IMR-90 (cell line): ENCODE measurements at regions not wholly inside any gene's neighbourhood (a gene's known extent, or its start where the extent isn't known, plus 50 kb on each side); places are given as distances from the start of the nearest gene placed in this dataset.

ENCODE experiments used
- ATAC-seq: fragments of 200-7000 bp; cut with Tn5 transposase; 2 replicates; pipeline ENCODE4 v1.9.1; 2020; ENCODE audit warnings: low read depth, mild to moderate bottlenecking, moderate library complexity
- BruUV-seq: library from RNA; stranded (reverse); fragments of 400-500 nt; replicated peaks from 2 replicates; lab custom pipeline; 2021; lab: Mats Ljungman, UMichigan
- CTCF ChIA-PET: fragments of 300-600 bp; formaldehyde crosslinking; extraction: SDS; loops from one replicate; lab custom pipeline; 2021; ENCODE audit warnings: antibody characterized with exemption; lab: Yijun Ruan, JAX
- POLR2A ChIA-PET: fragments of 300-600 bp; sonication (Branson Sonifier 250); formaldehyde crosslinking; loops from one replicate; lab custom pipeline; 2022; ENCODE audit warnings: antibody characterized with exemption; ENCODE audit not compliant: unreplicated experiment; lab: Charles Lee
- DNase-seq: peaks from one replicate; pipeline ENCODE4 v3.0.0; 2013
- H2AFZ ChIP-seq: replicated peaks from 2 replicates; pipeline ENCODE3; 2013; ENCODE audit warnings: low read length, mild to moderate bottlenecking; ENCODE audit not compliant: poor library complexity
- H2AK5ac ChIP-seq: 2 replicates; pipeline ENCODE4 v1.6.1; 2013; ENCODE audit warnings: low read depth, low read length, inconsistent platforms
- H2AK9ac ChIP-seq: replicated peaks from 2 replicates; pipeline ENCODE3; 2013; ENCODE audit warnings: mild to moderate bottlenecking, low read depth, low read length, moderate library complexity; ENCODE audit not compliant: poor library complexity
- H2BK120ac ChIP-seq: 2 replicates; pipeline ENCODE4 v1.6.1; 2013; ENCODE audit warnings: low read depth, low read length, inconsistent platforms
- H2BK15ac ChIP-seq: 3 replicates; pipeline ENCODE4 v1.6.1; 2013; ENCODE audit warnings: low read depth, low read length, inconsistent platforms
- H2BK20ac ChIP-seq: 2 replicates; pipeline ENCODE4 v1.6.1; 2013; ENCODE audit warnings: low read depth, mild to moderate bottlenecking, inconsistent platforms, low read length, moderate library complexity
- H2BK5ac ChIP-seq: 2 replicates; pipeline ENCODE4 v1.6.1; 2013; ENCODE audit warnings: mild to moderate bottlenecking, low read depth, low read length, inconsistent platforms; ENCODE audit not compliant: poor library complexity, severe bottlenecking
- H3K14ac ChIP-seq: replicated peaks from 2 replicates; pipeline ENCODE4 v1.6.1; 2013; ENCODE audit warnings: low read depth, low read length, inconsistent platforms
- H3K18ac ChIP-seq: 2 replicates; pipeline ENCODE4 v1.6.1; 2013; ENCODE audit warnings: low read depth, low read length, control low read depth
- H3K23ac ChIP-seq: 2 replicates; pipeline ENCODE4 v1.6.1; 2013; ENCODE audit warnings: low read depth, low read length, inconsistent platforms
- H3K27ac ChIP-seq: 2 replicates; pipeline ENCODE4 v1.5.1; 2013; ENCODE audit warnings: mild to moderate bottlenecking, control low read depth, low read length; ENCODE audit not compliant: insufficient read depth
- H3K27me3 ChIP-seq: 2 replicates; pipeline ENCODE4 v1.6.1; 2013; ENCODE audit warnings: low read length; ENCODE audit not compliant: control insufficient read depth, insufficient read depth
- H3K36me3 ChIP-seq: 2 replicates; pipeline ENCODE4 v1.6.1; 2013; ENCODE audit warnings: low read length, mixed read lengths; ENCODE audit not compliant: control insufficient read depth, insufficient read depth
- H3K4ac ChIP-seq: 2 replicates; pipeline ENCODE4 v1.6.1; 2013; ENCODE audit warnings: low read depth, low read length, inconsistent platforms
- H3K4me1 ChIP-seq: 2 replicates; pipeline ENCODE4 v1.6.1; 2013; ENCODE audit warnings: low read length, mixed read lengths; ENCODE audit not compliant: control insufficient read depth, insufficient read depth
- H3K4me2 ChIP-seq: 2 replicates; pipeline ENCODE4 v1.6.1; 2013; ENCODE audit warnings: low read depth, mild to moderate bottlenecking, control low read depth, low read length, moderate library complexity
- H3K4me3 ChIP-seq: 2 replicates; pipeline ENCODE4 v1.5.1; 2013; ENCODE audit warnings: low read depth, mild to moderate bottlenecking, control low read depth, low read length, moderate library complexity; ENCODE audit not compliant: insufficient read depth
- H3K56ac ChIP-seq: 2 replicates; pipeline ENCODE4 v1.6.1; 2013; ENCODE audit warnings: low read length, inconsistent platforms; ENCODE audit not compliant: insufficient read depth; ENCODE audit errors: extremely low read depth
- H3K79me1 ChIP-seq, 2 experiments: 2 replicates each; pipeline ENCODE4 v1.6.1; 2013; ENCODE audit warnings: low read length in 2 of 2, inconsistent platforms in 1 of 2, low read depth in 1 of 2
- H3K9ac ChIP-seq: 2 replicates; pipeline ENCODE4 v1.6.1; 2013; ENCODE audit warnings: low read depth, low read length, control low read depth
- H3K9me1 ChIP-seq: 2 replicates; pipeline ENCODE4 v1.6.1; 2013; ENCODE audit warnings: low read length, inconsistent platforms; ENCODE audit not compliant: insufficient read depth
- H3K9me3 ChIP-seq: 2 replicates; pipeline ENCODE4 v1.6.1; 2013; ENCODE audit warnings: low read length; ENCODE audit not compliant: control insufficient read depth, insufficient read depth
- H4K20me1 ChIP-seq: 2 replicates; pipeline ENCODE4 v1.6.1; 2013; ENCODE audit warnings: low read length, inconsistent platforms; ENCODE audit not compliant: insufficient read depth
- H4K5ac ChIP-seq: 2 replicates; pipeline ENCODE4 v1.6.1; 2013; ENCODE audit warnings: mild to moderate bottlenecking, low read depth, low read length, control low read depth
- H4K8ac ChIP-seq, 2 experiments: 2 replicates each; pipeline ENCODE4 v1.6.1; 2013; ENCODE audit warnings: low read depth in 2 of 2, low read length in 2 of 2, control low read depth in 1 of 2, inconsistent platforms in 1 of 2
- H4K91ac ChIP-seq: 2 replicates; pipeline ENCODE4 v1.6.1; 2013; ENCODE audit warnings: low read depth, low read length, inconsistent platforms; ENCODE audit not compliant: insufficient read depth
- BHLHE40 ChIP-seq: fragments of 150-350 bp; IDR thresholded peaks from 2 replicates; pipeline ENCODE4 v1.6.1; 2016; ENCODE audit warnings: mild to moderate bottlenecking, low read depth, low read length
- CEBPB ChIP-seq: IDR thresholded peaks from 2 replicates; pipeline ENCODE4 v1.6.1; 2012; ENCODE audit warnings: low read depth, low read length, improper control_type of control experiment
- ELK1 ChIP-seq: fragments of 150-350 bp; IDR thresholded peaks from 2 replicates; pipeline ENCODE4 v1.6.1; 2016; ENCODE audit warnings: low read depth, mild to moderate bottlenecking, low read length, moderate library complexity, borderline replicate concordance
- FOS ChIP-seq: fragments of 150-350 bp; IDR thresholded peaks from 2 replicates; pipeline ENCODE4 v1.6.1; 2016; ENCODE audit warnings: low read depth, low read length
- MAFK ChIP-seq: IDR thresholded peaks from 2 replicates; pipeline ENCODE4 v1.6.1; 2012; ENCODE audit warnings: low read depth, low read length, improper control_type of control experiment
- MAZ ChIP-seq: IDR thresholded peaks from 2 replicates; pipeline ENCODE4 v1.6.1; 2012; ENCODE audit warnings: low read depth, mild to moderate bottlenecking, low read length, improper control_type of control experiment, moderate library complexity, borderline replicate concordance
- MXI1 ChIP-seq: IDR thresholded peaks from 2 replicates; pipeline ENCODE4 v1.6.1; 2012; ENCODE audit warnings: low read depth, mild to moderate bottlenecking, low read length, moderate library complexity, borderline replicate concordance
- NFE2L2 ChIP-seq: fragments of 150-350 bp; IDR thresholded peaks from 2 replicates; pipeline ENCODE4 v1.6.1; 2016; ENCODE audit warnings: low read depth, mild to moderate bottlenecking, low read length
- RCOR1 ChIP-seq: IDR thresholded peaks from 2 replicates; pipeline ENCODE4 v1.6.1; 2012; ENCODE audit warnings: mild to moderate bottlenecking, low read length, improper control_type of control experiment; ENCODE audit not compliant: insufficient replicate concordance
- RFX5 ChIP-seq: IDR thresholded peaks from 2 replicates; pipeline ENCODE4 v1.8.0; 2012; ENCODE audit warnings: low read depth, mild to moderate bottlenecking, low read length, moderate library complexity
- SMC3 ChIP-seq: fragments of 150-350 bp; IDR thresholded peaks from 2 replicates; pipeline ENCODE4 v1.6.1; 2016; ENCODE audit warnings: low read depth, mild to moderate bottlenecking, antibody characterized with exemption, low read length, moderate library complexity
- WGBS, 2 experiments: methylation state at CpG; one replicate each; pipeline versions ENCODE4 v1.1.5 to v1.1.7; 2013; ENCODE audit warnings: missing lambda C conversion rate in 2 of 2; ENCODE audit not compliant: insufficient read length in 1 of 2; ENCODE audit errors: extremely low coverage in 2 of 2; 5-methylcytosine and 5-hydroxymethylcytosine counted together
- dilution Hi-C: fragments of 300-500 bp; cut with HindIII; formaldehyde crosslinking; loops from one replicate; pipeline ENCODE4 v1.14.3; 2018; ENCODE audit warnings: low sequenced_read_pairs; ENCODE audit not compliant: unreplicated experiment
- in situ Hi-C: fragments of 300-500 bp; cut with MboI; formaldehyde crosslinking; loops from 3 replicates; pipeline ENCODE4 v1.14.3; 2019; ENCODE audit warnings: low sequenced_read_pairs, inconsistent platforms, mixed read lengths
- intact Hi-C: fragments of 100-400 bp; cut with micrococcal nuclease; formaldehyde crosslinking; loops from 2 replicates; pipeline ENCODE4 v1.10.0; 2022

DNA sequence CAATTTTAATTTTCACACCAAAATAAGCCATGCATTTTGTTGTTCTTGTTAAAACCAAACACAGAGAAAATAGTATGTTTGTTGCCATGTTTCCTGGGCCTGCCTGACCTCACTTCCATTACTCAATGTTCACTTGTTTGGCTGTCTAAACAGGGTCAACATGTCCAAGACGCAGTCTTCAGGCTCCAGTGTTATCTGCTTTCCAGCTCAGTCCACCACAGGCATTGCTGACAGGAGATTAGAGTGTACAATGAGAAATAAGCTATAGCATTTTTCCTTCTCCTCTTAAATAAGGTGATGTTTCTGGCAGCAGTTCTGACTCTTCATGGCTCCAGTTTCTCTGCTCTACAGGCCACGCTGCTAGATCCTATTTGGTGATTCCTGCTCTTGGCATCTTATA is 1030.5 kb downstream of the KCNT2 start:
- H3K9me1 ChIP-seq = no peaks in the 10 kb centered on the region
- H3K4me1 ChIP-seq = no peaks in the 10 kb centered on the region
- no peak overlapping the region for H3K4ac ChIP-seq
- H4K20me1 ChIP-seq = no peaks in the 10 kb centered on the region
- no peak overlapping the region for H4K91ac ChIP-seq
- no peak overlapping the region for H3K9ac ChIP-seq
- H3K23ac ChIP-seq = no peak overlapping the region
- no peak overlapping the region for H4K5ac ChIP-seq
- H2AK5ac ChIP-seq = no peak overlapping the region
- H3K27me3 ChIP-seq = no peaks in the 10 kb centered on the region
- dilution Hi-C loops (no loop called here), in situ Hi-C loops (no loop called here), intact Hi-C loops (no loop called here)
- no peak overlapping the region for H3K4me3 ChIP-seq
- DNase-seq (no peak), ATAC-seq (no peak)
- H3K36me3 ChIP-seq = no peaks in the 10 kb centered on the region
- H3K18ac ChIP-seq = no peak overlapping the region
- H4K8ac ChIP-seq = no peak overlapping the region
- no peak overlapping the region for H2BK15ac ChIP-seq
- H2AK9ac ChIP-seq = no peak overlapping the region
- H3K56ac ChIP-seq = no peak overlapping the region
- no peak overlapping the region for H2BK120ac ChIP-seq
- no peaks in the 10 kb centered on the region for H3K79me1 ChIP-seq
- no peak overlapping the region for H3K14ac ChIP-seq
- no peak overlapping the region for H2BK5ac ChIP-seq
- H2AFZ ChIP-seq = no peak overlapping the region
- no CpG with 5 or more reads among the region's 2 CpGs for WGBS, 2 experiments
- no peak overlapping the region for H3K27ac ChIP-seq
- CTCF ChIA-PET = no interaction called here
- no TSS peak for BruUV-seq
- TF ChIP-seq SMC3 = no peak
- TF ChIP-seq ELK1 = no peak
- TF ChIP-seq RFX5 = no peak
- no peak for TF ChIP-seq MAZ
- no peak for TF ChIP-seq CEBPB
- TF ChIP-seq NFE2L2 = no peak
- no peak for TF ChIP-seq FOS
- no peak for TF ChIP-seq MAFK
- no peak for TF ChIP-seq BHLHE40
- TF ChIP-seq MXI1 = no peak
- TF ChIP-seq RCOR1 = no peak
- POLR2A ChIA-PET = no interaction called here
- H3K4me2 ChIP-seq = no peak overlapping the region
- H3K9me3 ChIP-seq = no peaks in the 10 kb centered on the region
- H2BK20ac ChIP-seq = no peak overlapping the region
